SK-N-SH (cell line): ENCODE measurements at regions not wholly inside any gene's neighbourhood (a gene's known extent, or its start where the extent isn't known, plus 50 kb on each side); places are given as distances from the start of the nearest gene placed in this dataset.

Source experiments
- CHD2 ChIP-seq: fragments of 150-350 bp; IDR thresholded peaks from 2 replicates; pipeline ENCODE4 v1.6.1; 2018; ENCODE audit warnings: low read length; ENCODE audit not compliant: partially characterized antibody
- CTCF ChIP-seq: fragments of 200-600 bp; sonication (generic); IDR thresholded peaks from 2 replicates; pipeline ENCODE4 v1.6.1; 2017; ENCODE audit warnings: antibody characterized with exemption, mild to moderate bottlenecking, moderate library complexity
- MAX ChIP-seq: IDR thresholded peaks from 2 replicates; pipeline ENCODE4 v1.4.0; 2012; ENCODE audit warnings: low read depth
- POLR2AphosphoS5 ChIP-seq: IDR thresholded peaks from 2 replicates; pipeline ENCODE4 v1.6.1; 2012; ENCODE audit warnings: low read depth, low read length
- REST ChIP-seq: IDR thresholded peaks from 2 replicates; pipeline ENCODE4 v1.6.1; 2012; ENCODE audit warnings: mild to moderate bottlenecking, low read depth, low read length, moderate library complexity
- RXRA ChIP-seq: IDR thresholded peaks from 2 replicates; pipeline ENCODE4 v1.4.0; 2012; ENCODE audit warnings: low read depth, mild to moderate bottlenecking, borderline replicate concordance
- TEAD4 ChIP-seq: IDR thresholded peaks from 2 replicates; pipeline ENCODE4 v1.4.0; 2012; ENCODE audit warnings: mild to moderate bottlenecking, borderline replicate concordance; ENCODE audit not compliant: insufficient read depth
- YY1 ChIP-seq: IDR thresholded peaks from 2 replicates; pipeline ENCODE4 v1.4.0; 2012; ENCODE audit warnings: low read depth, mild to moderate bottlenecking

GRCh38 chr16:77596261-77596660, 126.1 kb upstream of the NUDT7 start:
- TF ChIP-seq CTCF (no peak), REST (no peak), RXRA (no peak), MAX (no peak), TEAD4 (no peak), CHD2 (no peak), POLR2AphosphoS5 (no peak), YY1 (no peak)
